Lower leg skin (tissue), 4 donors: ENCODE measurements at regions not wholly inside any gene's neighbourhood (a gene's known extent, or its start where the extent isn't known, plus 50 kb on each side); places are given as distances from the start of the nearest gene placed in this dataset.

ENCODE experiments used
- DNase-seq, 2 donors: peaks; one replicate each; pipeline ENCODE4 v3.0.0-alpha.2; 2019; ENCODE audit warnings: low spot score in 2 of 2
- H3K4me3 ChIP-seq: fragments of 200-600 bp; sonication (generic); 2 replicates; pipeline ENCODE4 v1.5.1; 2017; ENCODE audit warnings: mild to moderate bottlenecking, low read depth; ENCODE audit not compliant: poor library complexity, severe bottlenecking
- CTCF ChIP-seq, 3 donors: fragments of 450-650 bp; IDR thresholded peaks; one replicate each; pipeline ENCODE4 v1.5.1; 2016; ENCODE audit warnings: antibody characterized with exemption in 3 of 3, mild to moderate bottlenecking in 3 of 3, moderate library complexity in 2 of 3
- POLR2A ChIP-seq, 2 donors: fragments of 450-650 bp; IDR thresholded peaks; one replicate each; pipeline ENCODE4 v1.6.1; 2016 to 2017; ENCODE audit warnings: antibody characterized with exemption in 2 of 2, mild to moderate bottlenecking in 1 of 2, moderate library complexity in 1 of 2
- WGBS, 2 donors: methylation state at CpG; one replicate each; pipeline ENCODE4 v1.1.5; 2018; 5-methylcytosine and 5-hydroxymethylcytosine counted together
- intact Hi-C: fragments of 100-400 bp; cut with DNase I; formaldehyde crosslinking; loops from one replicate; pipeline ENCODE4 v1.15.0; 2023; ENCODE audit warnings: low total_unique reads

- 57 to 66% methylated on average over 3 of the region's 3 CpGs for WGBS, 2 donors
- H3K4me3 ChIP-seq: no peak overlapping the region
- intact Hi-C loops: no loop called here
- no peak for DNase-seq
- no peak for TF ChIP-seq POLR2A (IDR thresholded peaks at IDR 0.05)
- TF ChIP-seq CTCF (IDR thresholded peaks at IDR 0.05): no peak
These were observed 154.4 kb downstream of the TMEM200A start for GRCh38 chr6:130520221-130520620.

GRCh38 chr6:130520801-130521200 lies 155.0 kb downstream of the TMEM200A start:
- intact Hi-C loops: no loop called here
- TF ChIP-seq CTCF (IDR thresholded peaks at IDR 0.05) (no peak), POLR2A (IDR thresholded peaks at IDR 0.05) (no peak)
- DNase-seq: no peak
- no peak overlapping the region for H3K4me3 ChIP-seq
- 81 to 83% methylated on average over 3 of the region's 3 CpGs for WGBS, 2 donors

- H3K4me3 ChIP-seq: no peak overlapping the region
- WGBS, 2 donors: 93 to 97% methylated on average over 5 of the region's 5 CpGs
- no peak for TF ChIP-seq CTCF (IDR thresholded peaks at IDR 0.05)
- TF ChIP-seq POLR2A (IDR thresholded peaks at IDR 0.05): no peak
- DNase-seq: no peak
- intact Hi-C loops: no loop called here
These were observed 158.7 kb downstream of the TMEM200A start for GRCh38 chr6:130524552-130524951.

GRCh38 chr6:130525408-130525807 lies 159.6 kb downstream of the TMEM200A start:
- 81 to 86% methylated on average over 1 of the region's 1 CpG for WGBS, 2 donors
- no peak for DNase-seq

DNA sequence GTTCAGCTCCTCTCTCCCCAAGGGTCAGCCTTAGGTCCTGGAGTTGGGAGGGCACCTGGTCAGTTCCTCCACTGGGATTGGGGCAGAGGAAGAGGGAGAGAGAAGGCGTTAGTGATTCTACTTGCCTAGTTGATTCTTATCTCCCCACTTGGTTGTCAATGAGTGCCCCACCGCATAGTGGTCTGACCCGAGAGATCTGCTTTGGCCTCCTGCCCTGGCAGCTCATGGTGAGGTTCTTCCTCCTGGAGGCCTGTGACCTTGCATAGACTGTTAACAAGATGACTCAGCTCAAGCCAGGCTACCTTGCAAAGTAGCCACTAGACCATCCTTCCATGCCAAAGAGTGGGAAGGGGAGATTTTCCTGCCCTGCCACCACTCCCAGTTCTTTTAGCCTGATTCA lies 160.6 kb downstream of the TMEM200A start:
- H3K4me3 ChIP-seq: no peak overlapping the region

More at GRCh38 chr6:130525408-130525807, 159.6 kb downstream of the TMEM200A start:
- no peak for TF ChIP-seq POLR2A (IDR thresholded peaks at IDR 0.05)
- no peak for TF ChIP-seq CTCF (IDR thresholded peaks at IDR 0.05)
- no peak overlapping the region for H3K4me3 ChIP-seq
- intact Hi-C loops: no loop called here

More for the DNA sequence above, 160.6 kb downstream of the TMEM200A start:
- no peak for DNase-seq
- no peak for TF ChIP-seq CTCF (IDR thresholded peaks at IDR 0.05)
- TF ChIP-seq POLR2A (IDR thresholded peaks at IDR 0.05): no peak
- 77 to 84% methylated on average over 3 of the region's 3 CpGs for WGBS, 2 donors
- intact Hi-C loops: no loop called here
